C1 segment of cervical spinal cord (tissue), 14 donors: ENCODE measurements at regions not wholly inside any gene's neighbourhood (a gene's known extent, or its start where the extent isn't known, plus 50 kb on each side); places are given as distances from the start of the nearest gene placed in this dataset.
"Not testable (repeated sequence)": the region's sequence is repeated elsewhere in the genome, so short reads cannot be mapped to it uniquely, and the experiment has no call there.

Experiments used
- DNase-seq, 14 donors: peaks; one replicate each; lab custom pipeline; 2025; lab: John Stamatoyannopoulos, UW

- DNase-seq: no peak
Observed at GRCh38 chr12:31906557-31907301, 52.5 kb upstream of the RESF1 start.

GRCh38 chr12:31903025-31903424, 56.2 kb upstream of the RESF1 start:
- DNase-seq: no peak

DNA sequence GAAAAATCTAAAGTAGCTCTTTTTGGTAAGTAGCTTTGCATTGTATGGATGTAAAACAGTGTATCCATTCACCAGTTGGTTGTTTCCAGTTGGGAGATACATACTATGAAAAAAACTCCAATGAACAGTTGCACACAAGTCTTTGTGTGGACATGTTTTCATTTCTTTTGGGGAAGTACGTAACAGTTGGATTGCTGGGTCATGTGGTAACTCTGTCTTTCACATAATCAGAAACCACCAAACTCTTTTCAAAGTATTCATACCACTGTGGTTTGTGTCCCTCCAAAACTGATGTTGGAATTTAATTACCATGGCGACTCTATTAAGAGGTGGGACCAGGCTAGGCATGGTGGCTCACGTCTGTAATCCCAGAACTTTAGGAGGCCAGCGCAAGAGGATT, 58.9 kb upstream of the RESF1 start:
- no peak for DNase-seq

DNA sequence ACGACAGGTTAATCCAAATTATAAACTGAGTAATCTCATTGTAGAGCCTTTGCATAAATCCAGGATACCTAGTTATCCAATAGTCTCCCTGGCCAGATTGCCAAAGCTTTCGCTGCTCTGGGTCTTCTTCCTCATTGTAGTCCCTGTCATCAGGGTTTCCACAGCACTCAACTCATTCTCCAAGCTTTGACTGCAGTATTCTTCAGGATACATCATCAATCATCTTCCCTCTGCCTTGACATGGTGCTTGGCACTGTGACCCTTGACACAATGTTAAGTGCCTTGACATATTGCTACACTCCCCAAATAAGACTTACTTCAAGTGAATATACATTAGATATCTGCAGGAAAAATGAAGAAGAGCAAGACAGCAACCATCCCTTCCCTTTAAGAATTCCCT, 60.1 kb upstream of the RESF1 start:
- DNase-seq: no peak

DNA sequence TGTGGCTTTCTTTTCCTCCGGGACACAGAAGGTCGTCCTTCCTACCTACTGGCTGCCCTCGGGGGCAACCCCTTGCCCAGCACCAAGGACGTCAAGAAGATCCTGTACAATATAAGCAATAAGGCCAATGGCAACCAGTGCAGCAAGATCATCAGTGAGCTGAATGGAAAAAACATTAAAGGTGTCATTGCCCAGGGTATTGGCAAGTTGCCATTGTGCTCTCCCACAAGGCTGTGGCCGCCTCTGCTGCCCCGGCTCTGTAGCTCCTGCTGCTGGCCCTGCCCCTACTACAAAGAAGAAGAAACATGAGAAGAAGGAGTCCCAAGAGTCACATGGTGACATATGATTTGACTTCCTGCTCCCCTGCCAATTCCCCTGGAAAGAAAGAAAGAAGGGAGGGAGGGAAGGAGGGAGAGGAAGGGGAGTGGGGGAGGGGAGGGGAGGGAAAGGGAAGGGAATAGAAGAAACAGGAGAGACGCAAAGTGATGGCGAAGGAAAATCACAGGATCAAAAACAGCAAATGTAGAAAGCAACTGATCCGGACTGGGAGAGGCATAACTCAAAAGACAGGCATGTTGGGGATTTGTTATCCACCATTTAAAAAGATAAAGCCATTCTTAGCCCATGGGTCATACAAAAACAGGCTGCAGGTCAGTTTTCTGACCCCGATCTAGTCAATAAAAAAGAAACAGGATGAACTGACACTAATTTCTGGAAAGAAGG, 61.3 kb upstream of the RESF1 start:
- peak in 1 of 14 donors; percentile 0 for DNase-seq

- DNase-seq: not testable (repeated sequence)
Observed at GRCh38 chr12:31897092-31897491, 62.1 kb upstream of the RESF1 start.

- peak in 1 of 14 donors; percentile 0 for DNase-seq
Observed at GRCh38 chr12:31896514-31897039, 62.6 kb upstream of the RESF1 start.

GRCh38 chr12:31895449-31896150, 63.6 kb upstream of the RESF1 start:
- DNase-seq: no peak

DNA sequence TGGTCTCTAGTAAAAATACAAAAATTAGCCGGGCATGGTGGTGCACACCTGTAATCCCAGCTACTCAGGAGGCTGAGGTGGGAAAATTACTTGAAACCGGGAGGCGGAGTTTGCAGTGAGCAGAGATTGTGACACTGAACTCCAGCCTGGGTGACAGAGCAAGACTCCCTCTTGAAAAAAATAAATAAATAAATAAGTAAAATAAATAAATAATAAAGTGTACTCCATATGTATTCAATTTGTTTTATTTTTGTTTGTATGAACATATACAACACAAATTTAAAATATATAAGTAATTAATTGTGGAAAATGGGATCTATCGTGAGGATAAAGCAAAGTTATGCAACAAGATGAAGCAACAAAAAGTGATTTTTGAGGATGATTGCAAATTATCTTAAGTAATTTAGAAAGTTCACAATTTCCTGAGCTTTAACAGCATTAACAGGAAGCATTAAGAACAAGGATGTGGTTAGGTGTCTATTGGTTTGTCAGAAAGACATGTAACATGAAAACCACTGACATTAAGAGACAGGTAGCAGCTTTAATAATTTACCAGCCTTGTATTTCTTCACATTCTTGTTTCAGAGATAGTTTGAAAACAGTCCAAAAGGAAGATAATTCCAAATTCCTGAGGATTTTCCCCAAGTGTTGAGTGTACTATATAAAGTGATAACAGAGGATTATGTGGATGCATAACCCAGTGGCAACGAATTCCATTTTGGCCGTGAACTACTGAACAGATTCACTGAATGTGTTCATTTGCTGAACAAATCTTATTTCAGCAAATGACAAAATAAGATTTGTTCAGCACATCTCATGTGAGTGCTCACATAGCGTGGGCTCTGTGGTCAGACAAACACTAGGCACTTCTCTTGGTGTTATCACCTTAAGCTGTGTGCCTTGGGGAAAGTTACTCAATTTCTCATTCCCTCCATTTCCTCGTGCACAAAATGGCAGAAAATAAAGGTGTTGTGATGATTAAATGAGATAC, 68.6 kb upstream of the RESF1 start:
- no peak for DNase-seq

GRCh38 chr12:31887109-31887811, 72.0 kb upstream of the RESF1 start:
- DNase-seq: no peak

GRCh38 chr12:31882682-31883081, 76.5 kb upstream of the RESF1 start:
- DNase-seq: not testable (repeated sequence)

- no peak for DNase-seq
Observed at GRCh38 chr12:31880340-31880739, 78.9 kb upstream of the RESF1 start.

DNA sequence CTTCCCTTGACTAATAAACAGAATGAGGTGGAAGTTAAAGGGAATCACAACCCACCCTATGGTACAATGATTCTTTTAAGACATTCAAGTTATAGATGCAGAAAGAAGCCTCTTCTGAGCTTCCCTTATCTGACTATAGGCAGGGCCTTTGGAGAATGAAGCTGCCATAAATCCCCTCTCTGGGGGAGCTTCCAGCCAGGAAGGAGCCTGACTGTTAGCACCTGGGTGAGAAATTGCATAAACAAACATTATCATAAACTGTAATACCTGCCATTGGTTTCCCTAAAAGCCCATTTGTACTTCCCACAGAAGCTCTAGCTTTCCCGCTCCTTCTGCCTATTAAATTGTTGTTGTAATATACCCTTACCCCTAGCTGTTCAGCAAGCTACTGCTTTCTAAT, 81.3 kb upstream of the RESF1 start:
- DNase-seq: no peak

GRCh38 chr12:31876568-31877424, 82.4 kb upstream of the RESF1 start:
- peak in 1 of 14 donors; percentile 3 for DNase-seq

DNA sequence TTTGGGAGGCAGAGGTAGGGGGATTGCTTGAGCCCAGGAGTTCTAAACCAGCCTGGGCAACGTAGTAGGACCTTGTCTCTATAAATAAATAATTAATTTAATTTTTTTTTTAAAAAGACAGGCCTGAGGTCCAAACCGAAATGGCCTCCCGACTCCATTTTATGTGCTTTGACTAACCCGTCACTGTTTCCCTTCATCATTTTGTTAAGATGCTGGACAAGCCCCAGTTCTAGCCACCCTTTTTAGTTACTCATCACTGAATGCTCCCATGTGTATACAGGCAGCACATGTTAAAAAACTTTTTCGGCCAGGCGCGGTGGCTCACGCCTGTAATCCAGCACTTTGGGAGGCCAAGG, 83.6 kb upstream of the RESF1 start:
- no peak for DNase-seq

DNA sequence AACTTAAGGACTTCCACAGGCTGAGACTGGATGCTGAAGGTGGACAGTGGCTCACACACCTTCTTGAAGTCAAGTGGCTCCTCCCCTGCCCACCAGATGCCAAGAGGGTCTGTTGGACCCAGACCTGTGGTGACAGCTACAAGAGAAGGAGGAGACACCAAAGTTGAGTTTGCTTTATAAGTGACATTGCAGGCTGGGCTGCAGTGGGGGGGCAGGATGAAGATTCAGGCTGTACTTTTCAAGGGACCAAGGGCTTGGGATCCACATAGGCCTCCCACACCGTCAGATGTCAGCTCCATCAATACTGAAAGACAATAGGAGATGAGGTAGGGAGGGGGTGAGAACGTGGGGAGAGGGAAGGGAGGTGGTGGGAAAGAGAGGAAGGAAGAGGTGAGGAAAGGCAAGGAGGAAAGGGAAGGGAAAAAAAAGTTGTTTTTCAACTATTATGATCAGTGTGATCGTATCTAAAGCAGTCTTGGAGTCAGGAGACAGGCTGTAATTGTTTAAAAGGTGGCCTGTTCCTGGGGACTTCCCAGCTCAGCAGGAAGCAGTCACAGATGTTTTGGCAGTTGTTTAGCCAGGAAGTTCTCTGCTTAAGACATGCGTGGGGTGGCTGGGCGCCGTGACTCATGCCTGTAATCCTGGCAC, 84.1 kb upstream of the RESF1 start:
- no peak for DNase-seq

GRCh38 chr12:31872831-31873604, 86.2 kb upstream of the RESF1 start:
- DNase-seq: peak in 2 of 14 donors; percentile 7 to 85

- no peak for DNase-seq
Observed at GRCh38 chr12:31869972-31870371, 89.2 kb upstream of the RESF1 start.
